NCI-H2107 (cell line): ENCODE measurements at regions not wholly inside any gene's neighbourhood (a gene's known extent, or its start where the extent isn't known, plus 50 kb on each side); places are given as distances from the start of the nearest gene placed in this dataset.
"Not testable (repeated sequence)": the region's sequence is repeated elsewhere in the genome, so short reads cannot be mapped to it uniquely, and the experiment has no call there.

ENCODE experiments used
- DNase-seq: peaks from one replicate; lab custom pipeline; 2025; lab: John Stamatoyannopoulos, UW

DNA sequence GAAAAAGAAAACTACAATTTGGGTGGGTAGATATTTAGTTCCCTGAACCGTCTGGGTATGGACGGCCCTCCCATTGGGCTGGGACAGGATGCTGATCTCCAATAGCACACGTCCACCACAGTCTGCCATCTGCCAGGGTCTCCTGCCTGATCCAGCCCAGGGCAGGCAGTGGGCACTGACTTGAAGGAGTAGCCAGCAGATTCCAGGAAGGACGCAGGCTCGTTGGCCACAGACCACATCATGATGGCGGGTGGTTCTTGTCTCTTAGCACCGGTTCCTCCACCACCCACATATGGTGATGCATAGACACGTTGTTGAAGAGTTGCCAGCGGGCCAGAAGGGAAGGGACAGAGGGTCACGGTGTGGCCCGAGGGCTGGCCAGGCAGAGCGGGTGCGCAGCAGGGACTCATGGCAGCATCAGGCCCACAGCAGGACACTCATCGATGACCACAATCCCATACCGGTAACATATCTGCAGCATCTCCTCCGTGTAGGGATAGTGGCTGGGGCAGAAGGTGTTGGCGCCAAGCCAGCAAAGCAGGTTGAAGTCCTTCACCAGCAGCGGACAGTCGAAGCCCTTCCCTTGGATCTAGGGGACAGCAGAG is 155.8 kb upstream of the FAM174A start:
- not testable (repeated sequence) for DNase-seq

DNA sequence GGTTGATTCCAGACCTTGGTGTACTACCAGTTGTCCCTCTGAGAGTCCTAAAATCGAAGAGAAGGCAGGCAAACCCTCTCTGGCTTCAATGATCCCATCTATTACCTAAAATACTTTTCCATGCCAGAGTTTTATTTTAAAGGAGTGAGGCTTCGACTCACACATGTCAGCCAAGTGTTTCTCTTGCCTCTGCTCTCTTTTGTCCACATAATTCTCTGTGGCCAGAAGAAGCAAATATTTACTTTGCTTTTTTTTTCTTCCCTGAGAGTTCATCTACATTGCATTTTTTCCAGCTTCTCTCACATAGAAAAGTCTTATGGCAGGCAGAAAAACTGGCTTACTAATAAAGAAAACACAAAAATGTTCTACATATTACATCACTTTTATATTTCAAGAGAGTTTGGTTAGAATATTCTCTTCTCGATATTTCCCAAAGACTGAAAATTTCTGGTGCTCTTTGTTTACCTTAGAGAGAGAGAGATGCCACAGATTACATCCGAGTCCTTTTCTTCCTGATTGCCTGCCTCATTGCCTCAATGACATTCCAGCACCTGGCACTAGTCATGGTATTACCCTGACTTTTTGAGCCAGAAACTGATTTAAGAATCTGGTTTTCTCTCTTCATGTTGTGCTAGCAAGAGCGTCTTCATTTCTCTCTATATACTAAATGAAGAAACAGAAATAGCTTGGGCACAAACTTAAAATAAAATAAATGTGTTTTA is 170.3 kb upstream of the FAM174A start:
- DNase-seq: not testable (repeated sequence)

DNA sequence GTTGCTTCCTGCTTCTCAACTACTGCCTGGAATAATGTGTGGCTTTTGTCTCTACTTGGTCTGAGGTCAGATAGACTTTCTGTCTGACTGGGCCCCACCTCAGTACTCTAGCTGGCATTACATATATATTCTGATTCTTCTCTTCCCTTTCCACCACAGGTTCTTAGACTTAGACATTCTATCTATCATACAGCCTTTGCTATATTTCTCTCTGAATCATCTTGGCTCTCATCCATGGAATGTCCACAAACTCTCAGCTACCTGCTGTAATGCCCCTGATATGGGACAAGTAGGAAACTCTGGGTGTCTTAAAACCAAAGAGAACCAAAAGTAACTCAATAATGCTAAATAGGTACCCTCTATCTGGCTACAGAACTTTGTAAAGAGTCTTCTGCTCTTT is 170.8 kb upstream of the FAM174A start:
- DNase-seq: not testable (repeated sequence)

DNA sequence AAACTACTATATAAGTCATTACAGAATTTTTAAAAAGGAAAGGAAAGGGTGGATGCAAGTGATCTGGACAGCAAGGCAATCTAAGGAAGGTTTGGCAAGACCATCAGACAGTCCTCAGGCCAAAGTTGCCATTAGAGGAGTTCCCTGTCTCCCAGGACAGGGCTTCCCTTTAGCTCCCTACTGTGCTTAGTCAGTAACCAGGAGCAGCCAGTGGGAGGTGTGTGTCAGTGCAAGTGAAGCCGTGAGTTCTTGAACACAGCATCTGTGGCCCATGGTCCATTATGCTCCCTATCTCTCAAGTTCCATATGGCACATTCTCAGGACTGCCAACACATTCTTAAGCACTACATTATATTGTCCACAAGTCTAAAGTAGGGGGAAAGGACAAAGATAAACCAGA is 175.2 kb upstream of the FAM174A start:
- not testable (repeated sequence) for DNase-seq

DNA sequence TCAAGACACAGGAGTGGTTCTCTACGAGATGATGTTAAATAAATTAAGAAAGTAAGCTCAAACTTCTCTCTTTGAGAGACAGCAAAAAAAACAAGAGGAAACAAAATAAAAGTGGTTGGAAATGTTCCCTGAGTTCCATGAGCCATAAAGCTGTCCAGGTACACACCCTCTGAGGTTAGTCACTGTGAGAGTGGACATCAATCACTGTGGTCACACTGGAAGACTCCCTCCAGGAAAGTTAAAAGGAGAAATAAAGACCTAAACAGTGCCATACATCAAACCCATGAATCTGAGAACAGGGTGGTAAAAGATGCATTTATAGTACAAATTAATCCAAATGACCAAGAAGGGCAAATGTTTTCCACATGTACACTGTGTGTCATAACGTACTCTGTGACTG is 188.9 kb upstream of the FAM174A start:
- not testable (repeated sequence) for DNase-seq

DNA sequence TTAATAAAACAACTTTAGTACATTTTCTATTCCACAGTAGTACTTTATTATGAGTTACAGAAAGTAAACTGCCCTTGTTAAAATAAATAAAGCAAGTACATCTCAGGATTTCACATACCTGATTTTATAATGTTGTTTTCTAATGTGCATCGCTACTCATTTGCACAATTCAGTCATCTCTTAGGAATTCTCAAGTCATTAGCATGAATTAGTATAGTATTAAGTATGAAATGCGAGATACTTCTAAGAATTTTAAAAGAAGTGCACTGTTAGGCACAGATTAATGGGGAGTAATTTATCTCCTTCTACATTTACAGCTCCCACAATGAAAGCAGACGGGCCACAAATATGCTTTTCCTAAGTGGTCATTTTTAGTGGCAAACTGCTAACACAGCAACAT is 193.7 kb upstream of the FAM174A start:
- not testable (repeated sequence) for DNase-seq

DNA sequence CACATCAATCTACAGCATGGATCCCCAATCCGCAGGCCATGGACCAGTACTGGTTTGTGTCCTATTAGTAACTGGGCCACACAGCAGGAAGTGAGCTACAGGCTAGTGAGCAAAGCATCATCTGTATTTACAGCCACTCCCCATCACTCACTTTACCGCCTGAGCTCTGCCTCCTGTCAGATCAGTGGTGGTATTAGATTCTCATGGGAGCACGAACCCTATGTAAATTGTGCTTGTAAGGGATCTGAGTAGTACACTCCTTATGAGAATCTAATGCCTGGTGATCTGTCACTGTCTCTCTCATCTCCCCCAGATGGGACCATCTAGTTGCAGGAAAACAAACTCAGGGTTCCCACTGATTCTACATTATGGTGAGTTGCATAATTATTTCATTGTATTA is 212.7 kb upstream of the FAM174A start:
- no peak for DNase-seq

DNA sequence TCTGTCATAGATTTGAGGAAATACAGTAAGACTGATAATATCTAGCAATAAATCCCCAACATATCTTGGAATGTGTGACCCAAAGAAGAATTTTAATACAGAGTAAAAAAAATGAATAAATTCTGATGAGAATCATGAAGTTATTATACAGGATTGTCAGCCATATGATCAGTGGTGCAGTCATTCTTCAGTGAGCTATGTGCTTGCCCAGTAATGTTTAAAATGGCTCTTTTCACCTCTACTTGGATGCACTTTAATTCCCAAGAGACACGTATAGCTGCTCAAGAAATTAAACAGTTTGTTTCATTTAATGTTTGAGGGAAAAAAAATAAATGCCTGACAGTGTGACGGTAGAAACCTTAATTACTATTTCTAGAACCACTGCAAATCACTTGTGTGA is 215.3 kb upstream of the FAM174A start:
- no peak for DNase-seq

DNA sequence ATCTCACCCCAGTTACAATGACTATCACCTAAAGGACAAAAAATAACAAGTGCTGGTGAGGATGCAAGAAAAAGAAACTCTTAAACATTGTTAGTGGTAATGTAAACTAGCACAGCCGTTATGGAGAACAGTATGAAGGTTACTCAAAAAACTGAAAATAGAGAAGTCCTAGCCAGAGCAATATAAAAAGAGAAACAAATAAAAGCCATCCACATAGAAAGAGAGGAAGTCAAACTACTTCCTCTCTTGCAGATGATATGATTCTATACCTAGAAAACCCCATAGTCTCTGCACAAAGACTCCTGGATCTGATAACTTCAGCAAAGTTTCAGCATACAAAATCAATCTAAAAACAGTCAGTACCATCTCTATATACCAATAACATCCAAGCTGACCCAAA is 221.5 kb upstream of the FAM174A start:
- no peak for DNase-seq

DNA sequence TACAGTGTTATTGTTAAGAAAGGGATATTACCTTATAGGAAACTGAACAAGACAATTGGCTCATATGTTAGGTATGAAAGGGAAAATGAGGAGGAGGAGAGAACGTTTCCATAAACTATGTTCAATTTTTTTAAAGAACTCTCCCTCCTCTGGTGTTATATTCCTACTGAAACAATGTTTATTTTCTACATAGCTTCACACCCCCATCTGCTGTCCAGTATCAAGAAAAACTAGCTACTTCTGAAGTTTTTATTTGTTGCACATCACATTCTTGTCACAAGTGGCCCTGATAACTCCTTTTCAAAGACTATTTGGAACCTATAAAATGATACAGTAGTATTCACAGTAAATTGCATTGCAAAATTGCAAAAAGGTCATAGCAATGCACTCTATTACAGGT is 223.4 kb upstream of the FAM174A start:
- DNase-seq: no peak

DNA sequence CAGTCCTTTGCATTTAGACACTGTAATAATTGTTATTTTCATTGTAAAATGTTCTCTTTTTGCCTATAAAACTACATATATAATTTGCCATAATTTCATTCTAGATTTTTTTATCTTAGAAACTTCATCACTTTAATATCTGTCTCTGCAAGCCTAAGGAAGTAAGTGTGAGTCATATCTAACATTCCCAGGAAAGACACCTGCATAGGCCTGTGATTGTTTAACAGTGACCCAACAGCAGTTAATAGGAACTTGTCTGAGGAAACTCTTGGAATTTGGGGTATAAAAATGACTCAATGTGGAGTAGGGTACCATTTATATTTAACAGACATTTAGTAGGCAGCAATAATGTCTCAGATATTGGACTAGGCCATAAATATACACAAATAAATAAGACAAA is 229.2 kb upstream of the FAM174A start:
- DNase-seq: no peak

DNA sequence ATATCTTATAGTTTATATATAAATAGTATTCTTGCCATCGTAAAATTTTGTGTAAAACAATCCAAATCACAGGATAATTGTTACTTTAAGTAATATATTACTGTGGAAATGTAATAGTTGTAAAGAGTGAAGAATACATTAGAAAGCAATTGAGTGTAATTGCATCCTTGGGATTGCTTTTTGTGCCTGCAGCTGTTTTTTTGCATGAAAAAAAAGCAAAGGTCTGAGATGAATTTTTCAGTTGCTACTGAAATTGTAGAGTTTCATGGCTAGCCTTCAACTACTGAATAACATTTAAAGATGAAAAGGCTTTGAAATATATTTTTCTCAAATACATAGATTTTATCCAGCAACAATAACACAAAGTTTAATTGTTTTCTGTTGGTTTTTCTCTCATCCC is 232.0 kb upstream of the FAM174A start:
- no peak for DNase-seq

DNA sequence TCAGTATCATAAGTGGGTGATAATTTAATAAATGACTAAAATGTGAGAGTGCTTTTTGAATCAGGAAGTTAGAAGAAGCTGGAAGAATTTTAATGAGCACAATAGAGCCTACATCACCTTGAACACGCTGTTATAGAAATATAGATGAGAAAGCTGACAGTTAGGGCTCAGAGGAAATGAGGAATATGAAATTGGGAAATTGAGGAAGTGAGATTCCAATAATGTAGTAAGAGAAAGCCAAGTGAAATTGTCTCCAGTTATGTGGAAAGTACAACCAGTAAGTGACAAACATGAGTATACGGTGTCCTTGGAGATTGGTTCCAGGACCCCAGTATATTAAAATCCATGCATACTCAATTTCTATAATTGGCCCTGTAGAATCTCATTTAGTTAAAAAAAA is 235.9 kb upstream of the FAM174A start:
- no peak for DNase-seq

DNA sequence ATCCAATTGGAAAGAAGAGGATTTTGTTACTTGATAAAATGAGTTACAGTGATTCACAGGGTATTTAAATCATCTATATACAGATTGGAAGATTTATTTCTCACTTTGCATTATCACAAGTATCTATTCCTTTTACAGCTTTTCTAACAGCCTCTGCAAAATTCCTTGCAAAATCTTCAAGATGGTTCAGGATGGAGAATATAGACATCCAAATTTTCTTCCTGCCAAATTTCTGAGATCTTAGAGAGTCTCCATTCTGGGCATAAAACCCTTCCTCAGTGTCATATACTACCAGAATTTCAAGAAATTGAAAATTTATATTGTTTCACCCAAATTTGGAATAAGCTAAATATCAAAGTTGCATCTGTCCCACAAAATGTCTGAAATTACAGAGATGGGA is 259.1 kb upstream of the FAM174A start:
- no peak for DNase-seq

DNA sequence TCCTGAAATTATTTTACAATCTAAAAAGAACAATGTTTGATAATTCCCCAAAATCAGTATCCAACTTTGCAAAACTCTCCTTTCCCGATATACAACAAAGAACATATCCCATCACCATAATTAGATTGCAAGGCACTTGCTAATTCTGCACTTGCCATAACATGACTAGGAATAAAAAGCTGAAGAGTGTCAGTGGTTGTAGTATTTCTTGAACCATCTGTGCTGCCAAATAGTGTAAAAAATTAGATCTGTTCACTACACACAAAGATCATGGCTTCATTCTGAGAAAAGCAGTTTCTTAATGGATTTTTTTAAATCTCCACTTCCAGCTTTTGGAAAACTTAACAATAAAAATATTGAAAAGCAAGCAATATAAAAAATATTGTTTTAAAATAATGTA is 259.5 kb upstream of the FAM174A start:
- DNase-seq: no peak

DNA sequence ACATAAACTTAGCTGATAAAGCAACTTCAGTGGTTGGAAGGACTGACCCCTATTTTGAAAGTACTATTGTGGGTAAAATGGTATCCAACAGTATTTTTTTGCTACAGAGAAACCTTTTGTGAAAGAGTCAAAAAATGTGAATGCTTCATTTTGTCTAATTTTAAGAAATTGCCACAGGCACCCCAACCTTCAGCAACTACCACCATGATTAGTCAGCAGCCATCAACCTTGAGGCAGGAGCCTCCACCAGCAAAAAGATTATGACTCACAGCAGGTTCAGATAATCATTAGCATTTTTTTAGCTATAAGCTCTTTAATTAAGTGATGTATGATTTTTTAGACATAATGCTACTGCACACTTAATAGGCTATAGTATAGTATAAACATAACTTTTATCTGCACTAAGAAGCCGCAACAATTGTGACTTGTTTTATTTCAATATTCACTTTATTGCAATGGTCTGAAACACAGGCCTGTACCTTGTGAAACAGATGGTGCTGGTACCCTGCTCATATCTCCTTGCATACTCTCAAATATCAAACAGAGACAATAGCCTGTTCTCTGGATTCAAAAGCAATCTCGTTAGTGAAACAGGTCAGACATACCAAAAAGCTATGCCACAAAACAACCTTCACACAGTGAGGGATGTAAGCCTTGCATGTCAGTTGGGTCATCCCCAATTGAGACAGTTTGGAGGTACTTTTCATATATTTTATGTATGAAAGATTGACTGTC is 261.2 kb upstream of the FAM174A start:
- DNase-seq: no peak

DNA sequence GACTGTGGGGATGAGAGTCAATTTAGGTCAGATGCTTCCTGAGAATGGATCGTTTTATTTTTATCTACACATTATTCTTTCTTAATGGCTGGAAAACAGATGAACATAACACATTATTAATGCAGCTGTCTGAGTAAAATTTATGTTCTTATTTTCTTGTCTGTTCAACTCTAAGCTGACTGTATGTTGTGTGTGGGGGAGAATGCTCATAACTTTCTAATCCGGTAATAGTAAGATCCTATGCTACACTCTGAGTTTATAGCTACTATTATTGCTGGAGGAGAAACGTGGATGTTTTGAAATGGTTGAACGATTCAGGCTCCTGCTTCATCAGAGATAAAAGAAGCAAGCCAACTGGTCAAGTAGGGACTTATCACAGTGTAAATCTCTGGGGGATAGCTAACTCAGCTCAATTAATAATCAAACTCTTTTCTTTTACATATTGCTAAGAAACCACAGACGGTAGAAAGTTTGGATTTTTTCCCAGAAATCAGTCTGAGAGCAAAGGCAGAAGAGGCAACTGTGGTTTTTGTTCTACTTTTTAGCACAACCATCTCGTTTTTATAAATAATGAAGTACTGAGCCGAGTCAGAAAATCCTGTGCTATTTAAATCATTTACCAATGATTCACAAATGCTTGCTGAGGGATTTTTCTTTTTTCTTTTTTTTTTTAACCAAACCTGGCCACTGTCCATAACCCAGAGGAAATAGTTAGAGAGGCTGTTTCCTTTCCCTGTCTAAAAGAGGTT is 265.0 kb upstream of the FAM174A start:
- no peak for DNase-seq

DNA sequence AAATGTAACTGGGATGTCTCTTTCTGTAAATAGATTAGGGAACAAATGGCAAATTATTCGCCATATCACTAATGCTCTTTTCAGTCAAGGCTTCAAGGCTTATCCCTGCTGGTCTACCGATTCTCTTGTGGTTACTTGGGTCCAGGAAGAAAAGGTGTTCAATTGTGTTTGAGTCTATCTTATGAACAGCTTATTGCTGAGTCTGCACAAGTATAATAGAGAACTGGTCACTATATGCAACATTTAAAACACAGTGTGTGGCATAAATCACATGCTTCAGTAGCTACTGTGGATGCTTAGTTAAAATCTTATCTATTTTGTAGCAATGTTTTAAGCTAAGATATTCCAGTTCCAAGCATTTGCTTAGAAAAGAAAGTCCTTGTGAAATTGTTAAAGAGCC is 274.2 kb upstream of the FAM174A start:
- DNase-seq: no peak

DNA sequence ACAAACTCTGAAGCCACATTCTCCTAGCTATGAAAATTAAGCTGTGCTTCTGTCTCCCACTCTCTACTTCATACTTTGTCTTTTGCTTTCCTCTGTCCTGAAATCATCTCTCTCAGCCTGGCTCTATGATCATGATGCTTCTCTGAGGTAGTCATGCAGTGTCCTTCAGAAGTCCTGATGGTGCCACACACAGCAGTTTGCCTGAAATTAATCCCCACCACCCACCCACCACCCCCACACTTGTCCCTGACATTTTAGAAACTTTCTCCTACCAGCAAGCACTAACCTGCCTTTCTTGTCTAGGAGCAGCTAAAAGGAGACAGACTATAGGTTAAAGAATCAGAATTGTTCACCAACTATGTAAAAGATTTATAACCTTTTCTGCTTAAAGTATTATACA is 282.2 kb upstream of the FAM174A start:
- DNase-seq: no peak

DNA sequence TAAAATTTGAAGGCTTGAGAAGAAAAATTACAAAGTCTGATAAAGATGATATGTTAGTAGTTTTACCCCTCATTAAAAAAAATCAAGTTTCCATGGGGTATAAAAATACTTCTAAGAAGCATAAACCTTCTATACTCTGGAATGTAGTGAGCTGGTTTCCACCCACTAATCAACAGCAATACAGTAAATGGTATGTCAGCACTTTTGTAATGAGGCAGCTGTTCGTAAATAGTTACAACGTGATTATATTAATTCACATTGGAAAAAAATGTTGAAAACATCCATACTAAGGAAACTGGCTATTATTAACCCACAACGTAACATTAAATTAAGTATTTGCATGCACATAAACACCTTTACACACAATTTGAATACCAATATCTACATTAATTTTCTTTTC is 283.1 kb upstream of the FAM174A start:
- no peak for DNase-seq

DNA sequence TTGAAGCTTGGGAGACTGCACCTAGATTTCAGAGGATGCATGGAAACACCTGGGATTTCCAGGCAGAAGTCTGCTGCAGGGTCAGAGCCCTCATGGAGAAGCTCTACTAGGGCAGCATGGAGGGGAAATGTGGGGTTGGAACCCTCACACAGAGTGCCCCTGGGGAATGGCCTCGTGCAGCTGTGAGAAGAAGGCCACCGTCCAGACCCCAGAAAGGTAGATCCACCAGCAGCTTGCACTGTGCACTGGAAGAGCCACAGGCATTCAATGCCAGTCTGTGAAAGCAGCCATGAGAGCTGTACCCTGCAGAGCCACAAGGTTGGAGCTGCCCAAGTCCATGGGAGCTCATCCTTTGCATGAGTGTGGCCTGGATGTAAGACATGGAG is 285.3 kb upstream of the FAM174A start:
- no peak for DNase-seq

DNA sequence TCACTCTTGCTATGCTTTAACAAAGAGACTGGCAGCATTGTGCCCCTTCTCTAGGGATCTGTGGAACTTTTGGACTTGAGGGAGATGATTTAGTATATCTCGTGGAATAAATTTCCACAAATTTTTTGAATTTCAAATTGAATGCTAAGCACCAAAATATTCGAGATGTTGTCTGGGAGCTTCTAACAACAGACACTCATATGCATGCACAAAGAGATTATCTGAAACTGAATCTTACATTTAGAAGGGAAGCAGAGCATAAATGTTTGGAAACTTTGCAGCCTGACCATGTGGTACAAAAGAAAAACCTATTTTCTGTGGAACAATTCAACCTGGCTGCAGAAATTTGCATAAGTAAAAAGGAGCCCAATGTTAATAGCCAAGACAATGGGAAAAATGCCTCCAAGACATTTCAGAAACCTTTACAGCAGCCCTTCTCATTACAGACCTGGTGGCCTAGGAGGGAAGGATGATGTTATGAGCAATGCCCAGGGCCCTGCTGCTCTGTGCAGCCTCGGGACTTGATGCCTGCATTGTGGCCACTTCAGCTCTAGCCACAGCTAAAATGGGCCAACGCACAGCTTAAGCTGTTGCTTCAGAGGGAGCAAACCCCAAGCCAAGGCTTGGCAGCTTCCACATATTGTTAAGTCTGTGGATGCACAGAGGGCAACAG is 285.8 kb upstream of the FAM174A start:
- no peak for DNase-seq
